GM19238 (cell line): ENCODE measurements at regions not wholly inside any gene's neighbourhood (a gene's known extent, or its start where the extent isn't known, plus 50 kb on each side); places are given as distances from the start of the nearest gene placed in this dataset.

ENCODE experiments used
- DNase-seq: peaks from one replicate; pipeline ENCODE4 v3.0.0; 2011; ENCODE audit warnings: low spot score; ENCODE audit not compliant: insufficient read length

DNA sequence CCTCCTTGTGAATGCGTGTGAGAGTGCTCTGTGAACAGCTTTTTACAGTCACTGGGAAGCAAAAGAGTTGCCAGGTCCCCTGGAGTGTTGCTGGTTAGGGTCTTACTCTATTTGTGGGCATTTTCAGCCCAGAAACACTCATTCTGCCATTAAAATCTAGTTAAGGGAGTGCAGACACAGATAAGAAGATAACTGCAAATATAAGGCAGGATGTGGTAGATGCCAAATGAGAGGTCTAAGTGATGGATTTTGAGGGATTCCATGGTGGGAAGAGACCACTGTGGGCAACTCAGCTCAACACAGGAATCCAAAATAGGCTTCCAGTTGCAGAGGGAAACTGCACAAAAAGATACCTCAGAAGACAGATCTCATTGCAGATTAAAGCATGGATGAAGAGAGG is 54.5 kb upstream of the KL start:
- no peak for DNase-seq

DNA sequence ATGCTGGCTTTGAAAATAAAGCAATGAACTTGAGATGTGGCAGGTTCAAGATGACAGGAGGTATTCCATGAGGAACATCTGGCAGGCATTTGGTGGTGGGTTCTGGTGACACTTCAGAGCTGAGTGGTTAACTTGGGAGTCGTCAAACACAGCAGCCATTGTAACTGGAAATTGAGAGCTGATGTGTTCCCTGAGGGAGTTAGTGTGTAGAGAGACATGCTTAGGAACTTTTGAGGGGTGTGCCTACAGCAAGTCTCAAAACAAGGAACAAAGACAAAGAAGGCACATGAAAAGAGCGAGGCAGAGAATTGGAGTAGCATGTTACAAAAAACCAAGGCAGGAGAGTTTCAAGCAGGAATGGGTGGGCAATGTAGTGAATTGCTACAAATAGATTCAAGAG is 53.9 kb upstream of the KL start:
- no peak for DNase-seq

DNA sequence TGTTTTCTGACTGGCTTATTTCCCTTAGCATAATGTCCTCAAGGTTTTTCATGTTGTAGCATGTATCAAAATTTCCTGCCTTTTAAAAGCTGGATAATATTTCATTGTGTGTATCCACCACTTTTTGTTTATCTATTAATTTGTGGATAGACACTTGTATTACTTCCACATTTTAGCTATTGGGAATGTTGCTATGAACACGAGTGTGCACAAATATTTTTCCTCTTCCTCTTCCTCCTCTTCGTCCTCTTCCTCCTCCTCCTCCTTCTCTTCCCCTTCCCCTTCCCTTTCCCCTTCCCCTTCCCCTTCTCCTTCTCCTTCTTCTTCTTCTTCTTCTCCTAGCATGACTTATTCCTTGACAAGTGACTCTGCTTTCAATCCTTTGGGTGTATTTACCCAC is 51.2 kb upstream of the KL start:
- DNase-seq = no peak
